ENCODE measurements at regions not wholly inside any gene's neighbourhood (a gene's known extent, or its start where the extent isn't known, plus 50 kb on each side); places are given as distances from the start of the nearest gene placed in this dataset.

- TF ChIP-seq CTCF (conservative IDR thresholded peaks at IDR 0.05; ENCODE audit: low read depth, low read length) (no peak), EZH2phosphoT487 (IDR thresholded peaks at IDR 0.05; ENCODE audit: borderline replicate concordance, low read length) (no peak)
Observed at GRCh38 chr12:107339932-107340331, 246.6 kb upstream of the CRY1 start.

All from PC-3 (cell line).